ENCODE measurements at regions not wholly inside any gene's neighbourhood (a gene's known extent, or its start where the extent isn't known, plus 50 kb on each side); places are given as distances from the start of the nearest gene placed in this dataset.

- Histone ChIP-seq H3K4me3 (no peak overlapping the region), H3K9me3 (no peaks in the 10 kb centered on the region), H3K27ac (no peak overlapping the region), H3K27me3 (replicated peaks; ENCODE audit: insufficient read depth) (no peaks in the 10 kb centered on the region), H3K4me1 (ENCODE audit: control insufficient read depth in 1 of 2, low read depth in 2 of 2) (peaks cover 0 to 4% of the 10 kb centered on the region in 2 donors), H3K36me3 (no peaks in the 10 kb centered on the region)
- TF ChIP-seq CTCF (IDR thresholded peaks at IDR 0.05), result no peak
- no peak for ATAC-seq (ENCODE audit: insufficient number of reproducible peaks, low FRiP score, low read depth)
- DNase-seq (ENCODE audit: low spot score), result no peak
Measured at GRCh38 chr12:88955531-88955930, 375.3 kb upstream of the KITLG start.

- no peaks in the 10 kb centered on the region for H3K36me3 ChIP-seq
- H3K4me1 ChIP-seq (ENCODE audit: control insufficient read depth in 1 of 2, low read depth in 2 of 2), result no peaks in the 10 kb centered on the region
- H3K9me3 ChIP-seq, result no peaks in the 10 kb centered on the region
- TF ChIP-seq CTCF (IDR thresholded peaks at IDR 0.05), result no peak
- DNase-seq (ENCODE audit: low spot score) (no peak), ATAC-seq (ENCODE audit: insufficient number of reproducible peaks, low FRiP score, low read depth) (no peak)
- no peaks in the 10 kb centered on the region for H3K27me3 ChIP-seq (replicated peaks; ENCODE audit: insufficient read depth)
- no peak overlapping the region for H3K27ac ChIP-seq
- no peak overlapping the region for H3K4me3 ChIP-seq
Measured at GRCh38 chr12:88953029-88953586, 372.8 kb upstream of the KITLG start.

- Histone ChIP-seq H3K4me3 (no peak overlapping the region), H3K36me3 (no peaks in the 10 kb centered on the region), H3K9me3 (no peaks in the 10 kb centered on the region), H3K27ac (no peak overlapping the region), H3K27me3 (replicated peaks; ENCODE audit: insufficient read depth) (no peaks in the 10 kb centered on the region), H3K4me1 (ENCODE audit: control insufficient read depth in 1 of 2, low read depth in 2 of 2) (no peaks in the 10 kb centered on the region)
- ATAC-seq (ENCODE audit: insufficient number of reproducible peaks, low FRiP score, low read depth), result no peak
- DNase-seq (ENCODE audit: low spot score), result no peak
- no peak for TF ChIP-seq CTCF (IDR thresholded peaks at IDR 0.05)
Measured at GRCh38 chr12:88952562-88952942, 372.3 kb upstream of the KITLG start.

- TF ChIP-seq CTCF (IDR thresholded peaks at IDR 0.05), result no peak
- DNase-seq (ENCODE audit: low spot score) (no peak), ATAC-seq (ENCODE audit: insufficient number of reproducible peaks, low FRiP score, low read depth) (no peak)
- H3K27ac ChIP-seq, result no peak overlapping the region
- H3K4me3 ChIP-seq, result no peak overlapping the region
- no peaks in the 10 kb centered on the region for H3K36me3 ChIP-seq
- H3K27me3 ChIP-seq (replicated peaks; ENCODE audit: insufficient read depth), result no peaks in the 10 kb centered on the region
- H3K4me1 ChIP-seq (ENCODE audit: control insufficient read depth in 1 of 2, low read depth in 2 of 2), result no peaks in the 10 kb centered on the region
- H3K9me3 ChIP-seq, result no peaks in the 10 kb centered on the region
Measured at GRCh38 chr12:88951860-88952561, 371.7 kb upstream of the KITLG start.

GRCh38 chr12:88951177-88951576, 370.9 kb upstream of the KITLG start:
- no peak for TF ChIP-seq CTCF (IDR thresholded peaks at IDR 0.05)
- no peaks in the 10 kb centered on the region for H3K4me1 ChIP-seq (ENCODE audit: control insufficient read depth in 1 of 2, low read depth in 2 of 2)
- no peak for ATAC-seq (ENCODE audit: insufficient number of reproducible peaks, low FRiP score, low read depth)
- no peaks in the 10 kb centered on the region for H3K9me3 ChIP-seq
- H3K36me3 ChIP-seq, result no peaks in the 10 kb centered on the region
- no peak for DNase-seq (ENCODE audit: low spot score)
- H3K27ac ChIP-seq, result no peak overlapping the region
- no peak overlapping the region for H3K4me3 ChIP-seq
- H3K27me3 ChIP-seq (replicated peaks; ENCODE audit: insufficient read depth), result no peaks in the 10 kb centered on the region

All from thoracic aorta (tissue), 2 donors.